GM10248 (cell line): ENCODE measurements at regions not wholly inside any gene's neighbourhood (a gene's known extent, or its start where the extent isn't known, plus 50 kb on each side); places are given as distances from the start of the nearest gene placed in this dataset.

Experiments used
- CTCF ChIA-PET: fragments of 300-600 bp; sonication (Branson Sonifier 250); formaldehyde crosslinking; extraction: SDS; loops from one replicate; lab custom pipeline; 2021; ENCODE audit warnings: antibody characterized with exemption; lab: Yijun Ruan, JAX
- POLR2A ChIA-PET: fragments of 350-650 bp; sonication (Branson Sonifier 250); formaldehyde crosslinking; extraction: SDS; loops from one replicate; lab custom pipeline; 2020; ENCODE audit warnings: antibody characterized with exemption; lab: Yijun Ruan, JAX
- DNase-seq: peaks from one replicate; pipeline ENCODE4 v3.0.0; 2012; ENCODE audit errors: extremely low spot score
- TF ChIP-seq, protein P1 (sequence below): IDR thresholded peaks from 2 replicates; pipeline ENCODE4 v1.5.1; 2012; ENCODE audit warnings: mild to moderate bottlenecking, low read depth; ENCODE audit errors: extremely low read depth, missing control alignments, control extremely low read depth

GRCh38 chr2:184498936-184499335, 99.4 kb upstream of the ZNF804A start:
- DNase-seq: no peak
- POLR2A ChIA-PET: no interaction called here
- CTCF ChIA-PET: no interaction called here
- TF ChIP-seq, protein P1, sequence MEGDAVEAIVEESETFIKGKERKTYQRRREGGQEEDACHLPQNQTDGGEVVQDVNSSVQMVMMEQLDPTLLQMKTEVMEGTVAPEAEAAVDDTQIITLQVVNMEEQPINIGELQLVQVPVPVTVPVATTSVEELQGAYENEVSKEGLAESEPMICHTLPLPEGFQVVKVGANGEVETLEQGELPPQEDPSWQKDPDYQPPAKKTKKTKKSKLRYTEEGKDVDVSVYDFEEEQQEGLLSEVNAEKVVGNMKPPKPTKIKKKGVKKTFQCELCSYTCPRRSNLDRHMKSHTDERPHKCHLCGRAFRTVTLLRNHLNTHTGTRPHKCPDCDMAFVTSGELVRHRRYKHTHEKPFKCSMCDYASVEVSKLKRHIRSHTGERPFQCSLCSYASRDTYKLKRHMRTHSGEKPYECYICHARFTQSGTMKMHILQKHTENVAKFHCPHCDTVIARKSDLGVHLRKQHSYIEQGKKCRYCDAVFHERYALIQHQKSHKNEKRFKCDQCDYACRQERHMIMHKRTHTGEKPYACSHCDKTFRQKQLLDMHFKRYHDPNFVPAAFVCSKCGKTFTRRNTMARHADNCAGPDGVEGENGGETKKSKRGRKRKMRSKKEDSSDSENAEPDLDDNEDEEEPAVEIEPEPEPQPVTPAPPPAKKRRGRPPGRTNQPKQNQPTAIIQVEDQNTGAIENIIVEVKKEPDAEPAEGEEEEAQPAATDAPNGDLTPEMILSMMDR: no peak

DNA sequence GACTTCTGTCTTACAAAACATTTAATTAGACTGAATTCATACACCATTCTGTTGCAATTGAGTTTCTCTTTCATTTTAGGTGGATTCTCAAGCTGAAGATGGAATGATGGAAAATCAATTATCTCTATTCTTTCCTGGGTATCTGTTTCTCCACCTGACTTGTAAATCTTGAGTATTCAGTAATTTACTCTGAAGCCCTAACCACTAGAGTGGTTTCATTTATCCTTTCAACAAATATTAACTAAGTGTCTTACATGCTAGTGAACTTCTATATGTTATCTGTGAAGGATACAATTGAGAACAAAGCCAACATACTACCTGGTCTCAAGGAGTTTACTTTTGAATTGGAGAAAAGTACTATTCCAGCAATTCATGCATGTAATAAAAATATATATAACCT, 94.1 kb upstream of the ZNF804A start:
- DNase-seq: no peak
- POLR2A ChIA-PET: no interaction called here
- TF ChIP-seq, protein P1: no peak
- CTCF ChIA-PET: no interaction called here

DNA sequence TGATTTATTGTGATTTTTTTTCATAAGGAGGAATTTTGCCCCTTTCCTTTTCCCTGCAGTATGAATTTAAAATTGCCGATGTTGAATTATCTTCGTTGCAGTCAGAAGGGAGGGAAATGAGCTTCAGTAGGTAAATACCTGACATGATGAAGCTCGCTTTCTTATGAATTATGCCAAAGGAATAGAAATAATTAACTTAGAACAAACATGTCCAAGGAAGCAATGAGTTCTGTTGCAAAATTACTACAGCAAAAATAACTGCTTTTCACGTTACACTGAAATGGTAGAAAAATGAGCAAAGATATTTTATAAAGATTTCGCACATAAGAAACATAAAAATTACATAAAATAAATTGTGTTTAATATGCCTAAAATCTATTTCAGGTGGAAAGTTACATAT, 91.1 kb upstream of the ZNF804A start:
- POLR2A ChIA-PET: no interaction called here
- CTCF ChIA-PET: no interaction called here
- TF ChIP-seq, protein P1: no peak
- no peak for DNase-seq

DNA sequence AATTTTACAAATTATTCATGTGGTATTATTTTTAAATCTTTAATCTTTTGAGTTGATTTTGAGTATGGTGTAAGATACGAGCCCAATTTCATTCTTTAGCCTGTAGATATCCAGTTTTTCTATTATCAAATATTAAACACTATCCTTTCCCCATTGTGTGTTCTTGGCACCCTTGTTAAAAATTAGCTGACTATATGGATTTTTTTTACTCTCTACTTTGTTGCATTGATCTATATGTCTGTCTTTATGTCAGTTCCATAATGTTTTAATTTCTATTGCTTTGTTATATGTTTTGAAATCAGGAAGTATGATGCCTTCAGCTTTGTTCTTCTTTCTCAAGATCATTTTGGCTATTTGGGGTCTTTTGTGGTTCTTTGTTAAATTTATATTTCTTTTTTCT, 80.9 kb upstream of the ZNF804A start:
- ChIA-PET CTCF (no interaction called here), POLR2A (no interaction called here)
- TF ChIP-seq, protein P1: no peak
- no peak for DNase-seq

- ChIA-PET POLR2A (no interaction called here), CTCF (interaction anchor here (1.6 kb wide), 1 partner anchor 17 kb away, joined by 4 read pairs; no protein-coding TSS in a partner anchor)
- DNase-seq: no peak
- TF ChIP-seq, protein P1: no peak
Measured at GRCh38 chr2:184520441-184520840, 77.9 kb upstream of the ZNF804A start.

GRCh38 chr2:184523732-184524131, 74.6 kb upstream of the ZNF804A start:
- ChIA-PET POLR2A (no interaction called here), CTCF (interaction anchor here (1.4 kb wide), 1 partner anchor 23 kb away, joined by 4 read pairs; no protein-coding TSS in a partner anchor)
- no peak for DNase-seq
- TF ChIP-seq, protein P1: no peak
